Central memory CD4-positive, alpha-beta T cell (primary cell): ENCODE measurements at regions not wholly inside any gene's neighbourhood (a gene's known extent, or its start where the extent isn't known, plus 50 kb on each side); places are given as distances from the start of the nearest gene placed in this dataset.
"Not testable (repeated sequence)": the region's sequence is repeated elsewhere in the genome, so short reads cannot be mapped to it uniquely, and the experiment has no call there.

Experiments used
- DNase-seq: peaks from one replicate; pipeline ENCODE4 v3.0.0; 2022

DNA sequence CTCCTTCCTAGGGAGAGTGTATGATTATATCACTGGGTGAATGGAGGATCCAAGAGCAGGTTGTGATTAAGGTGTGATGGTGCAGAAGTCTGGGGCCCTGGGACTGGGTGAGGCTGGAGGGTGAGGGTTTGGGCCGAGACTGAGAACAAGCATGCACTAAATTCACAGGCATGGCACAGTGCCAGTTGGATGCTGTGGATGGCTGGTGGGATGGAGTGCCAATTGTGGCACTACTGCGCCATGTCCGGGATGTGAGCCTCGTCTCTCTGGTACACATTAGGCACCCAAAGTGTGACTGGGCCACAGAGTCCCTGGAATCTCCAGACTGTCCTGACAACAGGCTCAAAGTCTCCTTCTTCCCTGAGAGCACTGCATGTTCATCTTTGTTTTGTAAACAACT is 208.1 kb downstream of the EMX2 start:
- no peak for DNase-seq

DNA sequence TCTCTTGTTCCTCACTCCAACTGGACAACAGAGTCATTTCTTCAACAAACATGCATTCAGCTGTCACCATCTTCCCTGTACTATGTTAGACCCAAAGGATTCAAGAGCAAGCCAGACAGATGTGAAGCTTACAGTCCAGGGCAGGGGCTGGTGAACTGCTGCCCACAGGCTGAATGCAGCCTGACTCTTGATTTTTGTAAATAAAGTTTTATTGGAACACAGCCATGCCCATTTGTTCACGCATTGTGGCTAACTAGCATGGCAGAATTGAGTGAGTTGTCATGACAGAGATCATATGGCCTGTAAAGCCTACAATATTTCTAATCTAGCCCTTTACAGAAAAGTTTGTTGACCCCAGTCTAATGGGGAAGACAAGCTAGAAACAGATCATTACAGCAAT is 208.7 kb downstream of the EMX2 start:
- no peak for DNase-seq

GRCh38 chr10:117752103-117752502 is 209.6 kb downstream of the EMX2 start:
- DNase-seq: no peak

DNA sequence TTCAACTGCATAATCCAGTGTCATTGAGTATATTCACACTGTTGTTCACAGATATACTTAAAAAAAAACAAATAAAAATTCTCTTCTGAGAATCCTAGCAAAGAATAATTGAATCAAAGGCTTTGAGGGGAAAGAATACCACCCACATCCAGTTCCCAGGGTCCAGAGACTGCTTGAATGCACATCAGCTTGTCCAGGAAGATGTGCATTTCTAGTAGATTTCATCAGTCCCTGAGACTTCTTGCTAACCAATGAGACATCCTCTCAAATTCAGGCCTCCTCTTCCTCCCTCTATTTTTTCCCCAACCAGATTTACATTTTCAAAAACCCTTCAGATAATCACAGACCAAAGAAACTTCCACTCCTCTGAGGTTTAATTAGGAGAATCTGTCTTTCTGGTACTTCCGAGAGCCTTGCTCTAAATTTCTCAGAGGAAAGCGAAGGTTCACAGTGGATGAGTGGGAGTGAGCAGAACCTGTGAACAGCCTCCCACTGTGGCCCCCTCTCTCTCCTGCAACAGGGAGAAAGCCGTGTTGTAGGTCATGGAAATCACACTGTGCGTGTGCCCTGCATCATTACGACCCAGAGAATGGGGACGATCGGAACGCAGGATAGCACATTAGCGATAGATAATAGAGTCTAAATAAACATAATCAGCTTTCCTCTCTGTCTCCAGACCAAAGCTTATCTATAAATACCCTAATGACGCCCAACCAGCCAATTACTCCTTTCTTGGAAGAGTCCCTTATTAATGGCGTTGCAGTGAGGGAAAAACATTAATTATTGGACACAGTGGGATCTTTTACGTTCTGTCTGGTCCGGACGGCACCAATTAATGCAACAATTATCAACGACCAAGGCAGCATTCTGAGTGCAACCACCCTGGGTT is 212.5 kb downstream of the EMX2 start:
- no peak for DNase-seq

- no peak for DNase-seq
These were observed 213.1 kb downstream of the EMX2 start for GRCh38 chr10:117755659-117756014.

- DNase-seq: no peak
These were observed 214.7 kb downstream of the EMX2 start for GRCh38 chr10:117757086-117757720.

GRCh38 chr10:117759266-117759665 is 216.7 kb downstream of the EMX2 start:
- no peak for DNase-seq

DNA sequence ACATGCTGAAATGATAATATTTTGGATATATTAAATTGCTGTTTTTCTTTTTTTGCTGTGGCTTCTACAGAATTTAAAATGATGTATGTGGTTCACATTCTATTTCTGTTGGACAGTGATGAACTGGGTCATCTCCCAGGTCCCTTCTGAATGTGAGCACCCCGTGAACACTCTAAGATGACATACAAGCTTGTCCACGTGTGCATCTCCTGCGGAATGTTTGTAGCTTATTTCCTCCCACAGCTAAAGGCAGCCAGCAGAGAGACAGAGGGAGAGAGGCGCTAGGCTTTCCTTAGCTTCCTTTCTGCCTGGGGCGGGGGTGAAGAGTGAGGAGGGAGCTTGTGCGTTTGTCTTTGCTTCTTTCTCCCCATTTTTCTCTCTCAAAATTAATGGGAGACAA is 219.1 kb downstream of the EMX2 start:
- DNase-seq: no peak

- DNase-seq: no peak
These were observed 219.7 kb downstream of the EMX2 start for GRCh38 chr10:117762126-117762818.

DNA sequence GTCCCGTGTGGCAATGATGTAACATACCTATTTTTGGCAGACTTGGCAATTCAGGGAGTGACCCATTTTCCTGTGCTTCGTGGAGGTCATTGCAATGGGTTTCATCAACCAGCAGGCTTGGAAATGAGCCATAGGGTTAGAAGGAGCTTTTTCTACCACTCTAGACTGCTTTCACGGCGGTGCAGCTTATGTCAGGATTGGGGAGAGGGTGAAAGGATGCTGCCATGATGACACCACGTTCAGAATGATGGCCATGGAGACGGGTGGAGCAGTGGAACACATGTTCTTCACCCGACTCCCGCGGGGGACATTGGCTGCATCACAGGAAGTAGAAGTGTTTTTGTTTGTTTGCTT is 220.2 kb downstream of the EMX2 start:
- no peak for DNase-seq

DNA sequence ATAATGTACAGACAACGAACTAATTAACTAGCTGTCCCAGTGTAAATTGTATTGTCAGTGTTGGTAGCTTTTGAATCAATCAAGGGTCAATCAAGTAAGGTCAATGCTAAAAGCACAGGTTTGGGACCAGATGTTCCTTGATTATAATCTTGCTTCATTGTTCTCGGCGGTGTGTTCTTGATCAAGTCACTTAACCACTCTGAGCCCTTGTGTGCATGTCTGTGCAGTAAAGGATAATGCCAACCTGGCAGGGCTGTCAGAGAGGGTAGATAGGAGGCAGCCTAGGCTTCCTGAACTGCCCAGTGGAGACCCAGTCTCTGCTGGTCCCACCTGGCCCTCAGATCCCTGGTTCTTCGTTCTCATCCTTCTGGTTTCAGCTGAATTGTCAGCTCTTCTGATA is 221.0 kb downstream of the EMX2 start:
- no peak for DNase-seq

DNA sequence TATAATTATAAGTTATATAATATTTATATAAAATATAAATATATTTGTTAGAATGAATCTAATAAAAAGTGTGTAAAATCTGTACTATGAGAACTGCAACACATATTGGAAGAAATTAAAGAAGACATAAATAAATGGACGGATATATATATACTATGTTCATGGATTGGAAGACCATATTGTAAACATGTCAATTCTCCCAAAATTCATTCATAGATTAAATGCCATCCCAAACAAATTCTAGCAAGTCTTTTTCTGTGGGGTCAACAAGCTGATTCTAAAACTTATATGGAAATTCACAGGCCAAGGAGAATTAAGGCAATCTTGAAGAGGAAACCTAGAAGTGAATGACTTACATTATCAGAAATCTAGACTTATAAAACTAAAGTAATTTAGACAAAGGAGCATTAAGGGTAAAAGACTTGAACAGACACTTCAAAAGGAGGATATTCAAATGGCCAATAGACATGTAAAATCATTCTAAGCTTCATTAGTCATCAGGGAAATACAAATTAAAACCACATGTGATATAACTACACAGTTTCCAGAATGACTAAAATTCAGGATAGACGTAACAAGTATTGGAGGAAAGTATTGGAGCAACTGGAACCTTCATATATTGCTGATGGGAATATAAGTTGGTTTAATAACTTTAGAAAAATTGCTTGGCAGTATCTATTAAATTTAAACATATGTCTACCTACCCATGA is 225.9 kb downstream of the EMX2 start:
- no peak for DNase-seq

DNA sequence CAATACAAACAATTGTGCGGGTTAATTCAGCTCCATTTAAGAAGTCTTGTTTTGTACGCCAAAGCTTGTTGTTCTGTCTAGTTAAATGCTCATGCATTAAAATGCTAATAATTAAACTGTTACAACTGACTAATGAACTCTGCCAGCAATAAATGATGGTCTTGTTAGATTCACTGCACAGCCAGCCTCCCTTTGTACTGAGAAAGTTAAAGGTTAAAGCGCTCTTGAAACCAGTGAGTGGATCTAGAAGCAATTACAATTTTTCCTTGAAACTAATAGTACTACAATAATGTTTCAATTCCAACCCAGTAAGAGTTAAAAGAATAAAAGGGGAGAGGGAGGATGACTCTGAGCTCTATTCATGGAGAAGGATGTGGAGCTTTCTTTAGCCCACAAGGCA is 233.0 kb downstream of the EMX2 start:
- DNase-seq: no peak

GRCh38 chr10:117777222-117777621 is 234.7 kb downstream of the EMX2 start:
- not testable (repeated sequence) for DNase-seq

DNA sequence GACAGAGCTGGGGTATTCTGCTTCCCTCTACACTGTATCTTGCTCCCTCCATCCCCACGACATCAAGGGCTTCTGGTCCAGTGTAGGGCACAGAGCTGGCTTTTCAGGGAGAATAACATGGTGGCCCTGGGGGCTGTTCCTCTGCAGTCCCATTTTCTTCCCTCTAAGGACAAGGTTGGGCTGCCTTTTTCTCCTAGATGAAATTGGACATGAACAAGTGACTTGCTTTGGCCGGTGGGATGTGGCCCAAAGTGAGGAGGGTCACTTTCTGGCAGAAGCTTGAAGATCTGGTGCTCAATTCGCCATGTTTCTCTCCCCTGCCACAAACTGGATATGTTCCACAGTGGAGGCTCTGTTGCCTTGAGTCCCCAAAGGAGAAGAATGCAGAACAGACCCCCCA is 235.7 kb downstream of the EMX2 start:
- DNase-seq: no peak

DNA sequence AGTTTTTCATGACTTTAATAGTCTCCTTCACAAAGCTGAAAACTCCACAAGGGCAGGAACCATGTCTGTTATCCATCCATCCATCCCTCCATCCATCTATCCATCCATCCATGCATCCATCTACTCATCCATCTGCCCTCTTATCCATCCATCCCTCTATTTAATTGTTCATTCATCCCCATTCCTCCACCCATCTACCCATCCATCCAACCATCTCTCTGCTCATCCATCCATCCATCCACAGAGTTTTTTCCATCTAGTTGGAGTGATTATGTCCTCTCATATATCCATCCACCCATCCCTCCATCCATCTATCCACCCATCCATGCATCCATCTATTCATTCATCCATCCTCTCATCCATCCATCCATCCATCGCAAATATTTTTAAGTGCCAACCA is 237.9 kb downstream of the EMX2 start:
- DNase-seq: no peak

GRCh38 chr10:117781216-117781831 is 238.8 kb downstream of the EMX2 start:
- no peak for DNase-seq

DNA sequence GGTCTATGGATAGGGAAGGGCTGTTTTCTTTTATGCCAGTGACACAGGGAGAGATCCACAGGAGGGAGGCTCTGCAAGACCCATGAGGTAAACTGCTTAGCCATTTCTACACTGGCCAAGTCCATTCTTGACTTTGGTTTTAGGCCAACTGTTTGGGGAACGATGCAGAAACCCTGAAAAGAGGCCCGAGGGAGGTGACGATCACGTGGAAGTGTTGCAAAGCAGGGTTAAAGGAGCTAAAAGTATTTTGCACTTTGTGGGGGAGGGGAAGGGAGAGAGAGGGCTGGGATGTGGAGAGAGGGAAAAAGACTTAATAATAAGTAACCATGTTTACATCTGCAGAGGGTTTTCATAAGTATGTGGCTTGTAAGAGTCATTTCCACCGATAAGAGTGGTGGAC is 239.7 kb downstream of the EMX2 start:
- DNase-seq: no peak

GRCh38 chr10:117783698-117784395 is 241.3 kb downstream of the EMX2 start:
- no peak for DNase-seq

DNA sequence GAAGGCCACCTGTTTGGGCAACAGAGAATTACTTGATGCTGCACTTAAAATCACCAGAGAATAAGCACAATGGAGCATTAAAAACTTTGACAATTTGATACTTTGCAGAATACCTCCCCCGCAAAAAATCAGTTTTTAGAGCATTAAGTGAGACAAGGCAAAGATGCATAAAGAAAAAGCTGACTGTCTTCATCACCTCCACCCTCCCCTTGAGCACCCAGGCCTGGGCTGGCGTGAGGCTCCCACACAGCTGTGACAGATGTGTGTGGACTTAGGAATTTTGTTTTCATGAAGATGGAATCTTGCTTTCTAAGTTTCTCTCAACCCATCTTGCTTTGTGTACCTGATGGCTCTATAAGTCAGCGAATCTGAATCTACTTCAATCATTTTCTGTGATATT is 242.2 kb downstream of the EMX2 start:
- no peak for DNase-seq

DNA sequence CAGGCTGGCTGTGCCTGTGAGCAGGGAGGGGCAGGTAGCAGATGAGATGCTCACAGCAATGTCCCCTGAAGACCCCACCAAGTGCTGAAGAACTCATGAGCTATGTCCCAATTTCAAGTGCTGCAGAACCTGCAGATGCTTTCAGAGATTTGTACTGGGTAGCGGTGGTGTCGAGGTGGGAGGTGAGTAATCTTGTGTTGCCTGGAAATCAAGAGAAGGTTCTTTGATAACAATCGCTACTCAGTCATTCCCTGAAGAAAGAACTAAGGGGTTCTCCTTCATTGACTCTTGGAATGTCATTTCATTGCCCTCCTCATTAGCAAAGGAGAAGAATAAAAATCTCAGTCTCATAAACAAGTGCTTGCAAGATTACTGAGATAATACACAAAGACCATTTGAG is 246.4 kb downstream of the EMX2 start:
- no peak for DNase-seq

DNA sequence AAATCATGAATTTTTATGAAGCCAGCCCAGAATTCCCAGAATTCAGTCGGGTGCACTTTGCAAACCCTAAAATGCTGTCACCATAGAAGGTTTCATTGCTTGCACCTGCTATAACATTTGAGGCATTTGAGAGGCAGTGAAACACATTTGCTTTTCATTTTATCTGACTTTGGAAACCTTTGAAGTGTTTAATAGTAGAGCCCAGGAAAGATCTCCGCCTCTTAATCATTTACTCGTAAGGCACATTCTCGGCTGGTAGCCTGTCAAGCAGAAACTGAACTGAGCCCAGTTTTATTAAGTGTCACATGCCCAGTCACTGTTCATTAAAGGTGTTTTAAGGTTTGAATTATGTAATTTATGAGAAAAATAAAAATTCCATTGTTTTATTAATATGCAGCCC is 247.6 kb downstream of the EMX2 start:
- no peak for DNase-seq
